HG03060 (cell line): ENCODE measurements at regions not wholly inside any gene's neighbourhood (a gene's known extent, or its start where the extent isn't known, plus 50 kb on each side); places are given as distances from the start of the nearest gene placed in this dataset.

ENCODE experiments used
- ATAC-seq: cut with Tn5 transposase; IDR thresholded peaks from one replicate; pipeline ENCODE4 v1.9.1; 2021; ENCODE audit warnings: low read depth, moderate number of reproducible peaks; ENCODE audit not compliant: unreplicated experiment

DNA sequence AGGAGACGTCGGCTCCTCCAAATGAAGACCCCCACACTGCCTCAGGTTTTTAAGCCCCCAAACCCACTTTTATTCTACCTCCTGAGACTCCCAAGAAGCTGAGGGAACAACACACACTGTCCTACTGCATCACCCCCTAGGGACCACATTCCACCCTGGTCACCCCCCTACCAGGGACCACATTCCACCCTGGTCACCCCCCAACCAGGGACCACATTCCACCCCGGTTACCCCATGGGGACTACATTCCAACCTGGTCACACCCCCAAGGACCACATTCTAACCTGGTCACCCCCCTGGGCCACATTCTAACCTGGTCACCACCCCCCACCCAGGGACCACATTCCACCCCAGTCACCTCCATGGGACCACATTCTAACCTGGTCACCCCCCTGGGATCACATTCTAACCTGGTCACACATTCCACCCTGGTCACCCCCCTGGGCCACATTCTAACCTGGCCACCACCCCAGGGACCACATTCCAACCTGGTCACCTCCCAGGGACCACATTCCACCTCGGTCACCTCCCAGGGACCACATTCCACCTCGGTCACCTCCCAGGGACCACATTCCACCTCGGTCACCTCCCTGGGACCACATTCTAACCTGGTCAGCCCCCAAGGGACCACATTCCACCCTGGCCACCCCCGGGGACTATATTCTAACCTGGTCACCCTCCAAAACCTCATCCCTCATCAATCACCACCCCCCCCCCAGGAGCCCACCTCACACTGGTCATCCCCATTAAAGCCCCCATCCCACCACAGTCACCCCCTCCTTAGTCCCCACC lies 587.6 kb downstream of the NPHP4 start:
- ATAC-seq: no peak

DNA sequence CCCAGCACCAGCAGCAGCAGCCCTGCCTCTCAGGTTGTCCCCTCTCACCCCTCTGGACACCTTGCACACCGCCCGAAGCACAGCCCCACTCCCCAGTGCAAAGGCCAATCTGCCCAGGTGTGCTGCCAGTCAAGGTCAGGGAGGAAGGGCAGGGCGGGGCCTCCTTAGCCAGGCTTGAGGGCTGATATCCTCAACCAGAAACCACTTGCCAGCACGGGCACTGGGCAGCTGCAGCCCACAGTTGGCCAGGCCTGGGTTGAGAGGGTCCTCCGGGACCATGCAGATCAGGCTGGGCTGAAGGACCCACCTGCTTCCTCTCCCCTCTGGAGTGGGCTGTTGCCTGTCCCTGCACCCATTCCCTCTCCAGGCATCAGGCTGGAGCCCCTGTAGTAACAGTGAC lies 588.3 kb downstream of the NPHP4 start:
- no peak for ATAC-seq

DNA sequence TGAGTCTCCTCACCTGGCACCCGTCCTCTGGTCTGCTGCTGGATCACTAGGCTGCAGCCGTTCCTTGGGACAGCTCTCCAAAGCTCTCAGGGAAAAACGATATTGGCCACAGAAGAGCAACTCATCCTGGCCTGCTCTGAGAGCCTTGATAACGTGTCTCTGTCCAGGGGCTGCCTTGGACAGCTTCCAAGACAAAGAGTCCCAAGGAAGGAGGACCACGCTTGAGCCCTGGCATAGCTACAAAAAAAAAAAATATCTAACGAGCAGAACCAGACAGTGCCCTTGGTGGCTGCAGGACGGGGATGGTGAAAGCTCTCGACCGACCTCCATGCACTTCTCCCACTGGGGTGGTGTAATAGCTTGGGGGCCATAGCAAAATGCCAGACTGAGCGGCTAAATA lies 589.6 kb downstream of the NPHP4 start:
- ATAC-seq: no peak

DNA sequence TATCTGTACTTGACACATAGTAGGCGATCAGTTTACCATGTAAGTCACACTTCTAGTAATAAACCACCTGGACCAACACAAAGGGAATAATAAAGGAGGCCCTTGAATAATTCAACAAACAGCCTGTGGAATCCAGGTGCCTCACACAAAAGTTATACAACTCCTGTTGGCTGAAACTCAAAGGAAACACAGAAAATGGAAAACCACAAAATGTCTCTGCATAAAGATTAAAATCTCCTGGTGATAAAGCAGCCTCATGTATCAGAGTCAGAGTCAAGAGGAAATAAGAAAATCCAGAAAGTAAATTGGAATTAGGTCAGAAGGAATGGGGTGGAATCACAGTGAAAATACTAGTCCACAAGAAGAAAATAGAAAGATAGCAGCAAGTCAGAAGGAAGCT lies 592.5 kb downstream of the NPHP4 start:
- no peak for ATAC-seq

DNA sequence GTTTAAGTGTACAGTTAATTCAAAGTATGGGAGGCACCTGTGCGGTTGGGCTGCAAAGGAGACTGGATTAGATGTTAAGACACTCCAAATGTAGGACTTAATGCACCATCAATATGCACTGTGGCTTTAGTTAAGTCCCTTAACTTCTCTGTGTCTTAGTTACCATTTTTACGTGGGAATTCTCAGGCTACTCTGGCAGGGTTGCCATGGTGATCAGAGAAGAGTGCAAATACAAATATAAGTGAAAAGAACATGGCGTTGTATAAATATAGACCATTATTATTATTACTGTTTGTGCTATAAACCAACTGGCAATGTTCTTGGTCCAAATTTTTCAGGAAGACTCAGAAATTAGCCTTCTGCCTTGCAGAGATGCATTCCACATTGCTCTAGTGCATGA lies 595.6 kb downstream of the NPHP4 start:
- ATAC-seq: no peak

DNA sequence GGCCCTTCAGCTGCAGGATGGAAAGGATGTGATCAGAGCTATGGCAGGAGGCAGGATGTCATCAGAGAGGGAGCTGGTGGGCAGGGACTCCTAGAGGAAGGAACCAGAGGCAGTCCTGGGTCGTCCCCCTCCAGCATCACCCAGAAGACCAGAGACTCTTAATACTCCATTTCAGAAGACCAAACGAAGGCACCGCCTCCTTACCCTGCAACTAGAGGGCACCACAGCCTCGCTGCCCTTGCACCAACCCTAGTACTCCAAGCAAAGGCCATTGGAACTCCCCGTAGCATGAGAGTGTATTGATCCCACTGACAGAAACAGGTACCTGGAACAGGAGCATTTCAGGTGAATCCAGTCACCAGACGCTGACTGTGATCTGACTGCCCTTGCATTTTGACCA lies 598.1 kb downstream of the NPHP4 start:
- ATAC-seq: no peak

DNA sequence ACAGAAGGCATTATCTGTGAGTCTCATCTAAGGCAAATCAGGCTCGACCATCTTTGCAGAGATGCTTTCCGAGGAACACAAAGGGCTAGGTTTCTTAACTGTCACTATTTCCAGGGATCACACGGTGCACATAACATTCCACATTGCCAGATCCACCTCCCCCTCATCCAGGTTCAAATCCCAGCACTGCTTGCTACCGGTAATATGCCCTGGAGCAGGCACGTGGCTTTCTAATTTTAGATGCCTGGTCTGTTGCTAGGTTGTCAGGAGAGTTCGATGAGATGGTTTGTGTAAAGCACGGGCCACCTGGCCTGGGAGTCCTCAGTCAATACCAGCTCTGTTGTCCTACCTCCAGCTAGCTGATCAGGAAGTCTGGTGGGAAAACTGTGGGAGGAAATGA lies 598.6 kb downstream of the NPHP4 start:
- no peak for ATAC-seq

DNA sequence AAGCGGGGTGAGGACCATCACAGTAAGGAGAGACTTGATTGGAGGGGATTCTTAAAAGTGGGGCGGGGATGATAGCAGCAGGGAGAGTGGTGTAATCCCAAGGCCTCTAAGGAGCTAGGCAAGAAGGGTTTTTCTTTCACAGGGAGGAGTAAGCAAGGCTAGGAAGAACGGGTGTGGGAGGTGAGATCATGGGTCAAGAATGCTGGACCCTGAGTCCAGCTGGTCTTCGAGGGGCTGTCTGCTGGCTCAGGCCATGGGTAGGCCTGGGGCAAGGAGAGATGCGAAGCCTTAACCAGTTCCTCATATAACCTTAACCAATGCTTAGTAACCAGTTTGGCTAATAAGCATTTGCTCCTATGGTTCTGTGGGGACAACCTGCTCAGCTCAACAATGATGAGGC lies 599.1 kb downstream of the NPHP4 start:
- no peak for ATAC-seq

DNA sequence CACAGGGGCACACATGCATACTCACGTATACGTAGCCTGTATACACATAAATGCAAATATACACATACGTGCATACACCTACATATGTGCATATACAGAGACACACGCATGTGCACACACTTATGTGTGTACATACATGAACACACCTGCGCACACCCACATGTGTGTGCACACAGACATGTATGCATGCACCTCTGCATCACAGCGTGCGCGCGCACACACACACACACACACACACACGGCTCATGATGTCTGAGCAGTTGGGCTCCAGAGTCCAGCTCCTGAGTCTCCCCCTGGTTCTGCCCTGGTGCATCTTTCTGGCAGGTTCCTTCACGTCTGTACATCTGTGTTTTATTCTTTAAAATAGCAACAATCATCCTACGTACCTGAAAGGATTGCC lies 600.5 kb downstream of the NPHP4 start:
- ATAC-seq: no peak

DNA sequence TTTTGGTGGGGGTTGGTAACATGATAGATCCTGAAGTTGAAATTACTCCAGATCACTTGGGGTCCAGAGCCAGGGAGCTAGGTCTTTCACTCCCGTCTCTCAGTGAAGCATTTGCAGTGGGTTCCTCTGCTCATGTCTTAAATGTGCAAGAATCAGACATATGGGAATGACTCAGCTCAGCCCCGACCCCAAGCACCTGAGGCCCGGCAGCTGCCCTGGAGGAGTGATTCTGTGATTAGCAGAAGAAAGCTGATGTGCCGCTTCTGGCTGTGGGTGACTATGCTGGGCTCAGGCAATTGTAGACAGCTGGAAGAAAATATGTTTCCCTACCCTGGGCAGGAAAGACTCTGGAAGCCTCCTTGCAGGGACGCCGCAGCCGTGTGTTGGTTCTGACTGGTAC lies 601.7 kb downstream of the NPHP4 start:
- ATAC-seq: no peak

DNA sequence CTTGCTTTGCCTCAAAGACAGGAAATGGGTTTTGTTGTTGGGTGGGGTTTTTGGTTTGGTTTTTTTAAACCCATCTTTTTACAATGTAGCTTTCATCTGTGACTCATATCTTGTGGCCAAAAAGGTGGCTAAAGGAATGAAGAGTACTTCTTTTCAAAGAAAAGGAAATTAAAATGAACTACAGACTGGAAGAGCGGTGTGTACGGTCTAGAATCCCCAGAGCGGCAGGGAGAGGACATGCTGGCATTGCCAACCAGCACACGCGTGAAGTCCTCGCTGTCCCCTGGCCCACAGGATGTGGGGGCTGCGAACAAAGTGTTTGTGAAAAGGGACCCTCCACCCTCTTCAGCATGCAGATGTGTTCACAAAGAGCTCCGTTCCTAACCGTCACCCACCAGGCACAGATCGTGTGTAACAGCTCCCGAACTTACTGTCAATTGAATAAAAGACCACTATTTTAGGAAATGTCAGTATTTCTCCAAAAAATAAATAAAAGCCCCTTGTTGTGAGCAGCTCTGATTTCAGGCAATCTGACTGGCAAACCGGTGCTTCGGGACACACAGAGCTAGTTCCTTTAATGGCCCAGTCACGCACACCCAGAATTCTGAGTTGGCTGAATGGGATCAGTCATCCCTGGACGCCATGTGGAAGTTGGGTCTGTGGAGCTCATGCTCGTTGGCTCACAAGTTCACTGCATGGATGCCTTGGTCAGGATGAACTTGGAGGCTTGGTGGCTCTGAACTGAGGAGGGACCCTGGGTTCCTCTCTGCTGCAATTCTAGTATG lies 602.9 kb downstream of the NPHP4 start:
- no peak for ATAC-seq

DNA sequence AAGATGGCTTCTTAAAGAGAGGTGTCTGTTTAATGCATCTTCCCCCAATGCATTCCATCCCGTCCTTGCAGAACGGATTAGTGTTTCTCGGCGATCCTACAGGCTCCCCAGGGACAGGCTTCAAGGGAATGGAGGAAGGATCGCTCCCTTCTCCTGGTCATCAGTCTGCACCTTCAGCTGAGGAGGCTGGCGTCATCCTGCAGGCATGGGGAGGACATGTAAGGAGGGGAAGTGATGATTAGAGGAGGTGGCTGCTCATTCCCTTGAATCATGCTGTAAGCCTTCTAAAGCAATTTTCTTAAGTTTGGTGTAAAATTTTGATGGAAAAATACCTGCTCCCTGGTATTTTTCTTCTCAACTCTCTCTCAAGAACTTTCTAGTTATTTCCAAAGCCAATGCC lies 603.6 kb downstream of the NPHP4 start:
- no peak for ATAC-seq

DNA sequence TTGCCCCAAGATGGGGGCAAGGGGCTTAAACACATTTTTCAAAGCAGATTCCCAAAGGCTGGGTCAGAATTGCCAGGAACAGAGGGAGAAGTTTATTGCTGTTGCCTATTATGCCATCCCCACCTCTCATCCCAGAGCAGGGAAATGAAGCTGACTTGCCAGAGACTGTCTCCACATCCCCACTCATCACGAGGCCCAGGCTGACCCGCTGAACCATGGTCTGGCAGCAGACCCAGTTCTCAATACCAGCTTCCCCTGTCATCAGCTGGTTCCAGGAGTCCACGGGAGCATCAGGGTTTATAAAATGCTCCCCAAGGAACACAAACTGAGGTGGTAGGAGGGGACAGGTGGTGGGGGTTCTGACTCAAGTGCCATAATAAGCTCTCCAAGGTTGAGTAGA lies 605.9 kb downstream of the NPHP4 start:
- no peak for ATAC-seq

DNA sequence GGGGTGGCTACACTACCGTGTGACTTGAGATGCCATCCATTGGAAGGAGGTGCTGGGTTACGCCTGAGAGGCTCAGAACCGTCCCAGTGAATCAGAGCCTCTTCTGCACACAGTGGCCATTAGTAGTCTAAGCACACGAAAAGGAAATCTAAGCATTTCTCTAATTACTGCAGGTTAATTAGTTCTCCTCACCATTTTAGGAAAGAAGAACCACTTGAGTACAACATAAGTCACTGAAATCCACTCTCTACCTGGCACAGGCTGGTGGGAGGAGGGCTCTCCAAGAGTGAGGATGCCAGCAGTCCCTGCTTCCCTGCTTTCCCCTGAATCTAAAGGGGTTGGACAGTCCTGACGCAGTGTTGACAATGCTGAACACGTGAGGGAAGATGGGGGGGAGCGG lies 606.3 kb downstream of the NPHP4 start:
- no peak for ATAC-seq

DNA sequence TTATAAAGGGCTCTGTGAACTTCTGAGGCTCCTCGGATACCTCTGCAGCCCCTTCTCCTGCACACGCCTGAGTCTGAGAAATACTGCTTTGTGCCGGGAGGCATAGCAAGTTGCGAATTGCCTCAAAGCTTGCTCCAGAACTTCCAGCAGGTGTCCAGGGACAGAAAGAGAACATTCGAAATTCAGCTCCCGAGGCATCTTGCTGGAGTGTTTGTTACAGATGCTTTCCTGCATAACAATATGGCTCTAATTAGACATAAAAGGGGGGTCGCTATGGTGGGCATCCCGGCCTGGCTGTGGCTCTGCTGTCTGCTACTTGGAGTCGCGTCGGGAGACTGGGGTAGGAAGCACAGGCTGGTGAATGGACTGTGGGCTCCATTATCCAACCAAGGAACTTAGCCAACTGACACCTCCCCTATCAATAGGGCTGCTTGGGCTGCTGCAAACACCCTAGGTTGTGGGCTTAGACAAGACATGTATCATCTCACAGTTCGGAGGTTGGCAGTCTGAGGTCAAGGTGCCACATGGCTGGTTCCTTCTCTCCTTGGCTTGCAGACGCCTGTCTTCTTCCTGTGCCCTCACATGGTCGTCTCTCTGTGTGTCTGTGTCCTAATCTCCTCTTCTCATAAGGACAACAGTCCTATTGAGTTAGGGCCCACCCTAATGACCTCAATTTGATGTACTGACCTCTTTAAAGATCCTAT lies 607.0 kb downstream of the NPHP4 start:
- ATAC-seq: no peak

DNA sequence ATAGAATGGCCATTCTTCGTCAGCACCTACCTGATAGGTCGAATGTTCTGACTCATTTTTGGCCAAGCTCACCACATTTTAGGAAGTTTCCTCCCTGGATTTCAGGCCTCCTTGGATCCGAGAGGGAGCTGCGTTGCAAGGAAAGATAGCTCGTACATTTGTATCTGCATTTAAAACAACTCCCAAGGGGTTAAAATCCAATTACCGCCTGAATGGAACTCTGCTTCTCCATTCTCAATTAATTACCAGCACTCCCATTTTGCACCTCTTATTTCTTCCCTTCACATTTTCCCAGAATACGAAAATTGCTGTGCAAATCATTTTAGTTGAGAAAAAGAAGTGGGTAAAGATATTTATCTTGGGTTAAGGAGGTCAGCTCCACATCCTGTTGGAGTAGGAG lies 610.7 kb downstream of the NPHP4 start:
- ATAC-seq: no peak

DNA sequence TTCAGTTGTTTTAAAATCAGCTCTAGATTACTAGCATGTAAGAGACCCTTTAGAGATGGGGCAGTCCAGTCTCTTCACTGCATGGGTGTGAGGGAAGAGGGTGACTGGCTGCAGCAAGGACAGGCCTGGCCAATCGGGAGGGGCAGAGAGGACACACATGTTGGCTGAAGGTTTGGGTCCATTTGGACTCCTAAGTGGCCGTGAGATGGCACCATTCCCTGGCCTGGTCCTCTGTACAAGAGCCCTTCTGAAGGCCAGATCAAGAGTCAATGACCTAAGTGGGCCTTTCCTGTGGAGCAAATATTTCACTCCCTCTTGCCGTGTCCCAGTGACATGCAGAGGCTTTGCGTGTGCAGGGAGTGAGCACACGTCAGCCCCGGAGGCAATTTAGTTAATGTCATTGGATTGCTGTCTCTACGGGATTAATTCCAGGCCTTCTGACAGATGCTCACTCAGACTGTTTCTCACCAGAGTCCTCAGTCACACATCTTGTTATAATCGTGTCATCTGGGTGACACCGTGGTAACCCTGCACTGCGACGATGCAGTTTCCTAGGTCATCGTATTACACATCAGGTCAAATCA lies 613.0 kb downstream of the NPHP4 start:
- no peak for ATAC-seq

DNA sequence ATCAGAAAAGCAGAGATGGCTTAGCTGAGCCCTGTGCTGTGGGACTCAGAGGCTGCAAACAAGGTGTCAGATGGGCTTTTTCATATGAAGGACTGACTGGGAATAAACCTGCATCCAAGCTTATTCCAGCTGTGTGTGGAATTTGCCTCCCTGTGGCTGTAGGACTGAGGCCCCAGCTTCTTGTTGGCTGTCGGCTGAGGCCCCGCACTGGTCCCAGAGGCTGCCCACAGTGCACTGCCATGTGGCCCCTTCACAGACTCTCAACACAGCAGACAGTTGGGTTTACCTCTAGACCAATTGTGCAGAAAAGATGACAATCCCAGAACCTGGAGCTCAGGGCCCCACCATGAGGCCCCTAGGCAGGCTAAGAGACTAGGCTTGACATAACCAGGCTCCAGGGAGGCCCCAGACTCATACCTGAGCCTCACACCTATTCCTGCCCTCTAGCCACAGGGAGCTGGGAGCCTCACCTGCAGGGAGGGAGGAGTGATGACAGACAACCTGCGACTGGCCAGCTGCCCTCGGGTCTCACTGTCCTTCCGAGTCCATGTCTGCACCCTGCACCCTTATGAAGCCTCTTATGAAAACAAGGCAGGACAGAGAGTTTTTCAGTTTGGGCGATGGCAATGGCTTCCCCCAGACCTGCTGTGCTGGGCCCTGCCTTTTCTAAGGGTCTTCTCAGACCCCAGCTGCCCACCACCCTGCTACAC lies 615.5 kb downstream of the NPHP4 start:
- ATAC-seq: no peak

DNA sequence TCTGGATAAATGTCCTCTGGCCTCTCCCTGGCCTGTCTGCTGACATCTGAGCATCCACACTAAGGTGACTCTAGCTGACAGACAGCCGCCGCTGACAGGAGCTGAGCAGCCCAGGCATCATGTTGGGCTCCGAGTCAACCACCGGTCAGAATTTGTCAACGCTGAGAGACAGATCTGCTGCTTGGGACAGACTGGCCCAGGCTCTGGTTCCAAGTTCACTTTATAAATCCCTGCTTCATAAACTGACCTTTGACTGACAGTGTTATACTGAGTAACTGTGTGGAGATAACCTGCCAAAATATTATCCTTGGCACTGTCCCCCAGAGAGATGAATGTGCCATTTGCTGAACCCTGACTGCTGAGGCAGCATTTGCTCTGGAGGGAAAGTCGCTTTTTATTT lies 616.7 kb downstream of the NPHP4 start:
- no peak for ATAC-seq

DNA sequence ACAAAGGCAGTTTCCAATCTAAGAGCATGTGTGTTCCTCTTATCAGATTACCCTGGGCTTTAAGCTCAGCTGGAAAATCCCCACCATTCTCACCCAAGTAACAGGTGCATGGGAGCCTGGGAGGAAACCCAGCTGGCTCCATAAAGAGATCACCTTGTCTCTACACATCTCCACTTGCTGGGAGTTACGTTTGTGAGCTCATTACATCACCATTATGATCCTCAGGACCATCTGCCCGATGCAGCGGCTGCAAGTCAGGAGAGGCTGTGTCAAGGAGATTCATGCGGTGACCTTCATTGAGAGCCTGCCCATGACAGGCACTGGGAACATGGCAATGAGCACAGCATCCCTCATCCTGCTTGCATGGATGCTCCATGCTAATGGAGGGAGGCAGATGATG lies 618.0 kb downstream of the NPHP4 start:
- no peak for ATAC-seq

DNA sequence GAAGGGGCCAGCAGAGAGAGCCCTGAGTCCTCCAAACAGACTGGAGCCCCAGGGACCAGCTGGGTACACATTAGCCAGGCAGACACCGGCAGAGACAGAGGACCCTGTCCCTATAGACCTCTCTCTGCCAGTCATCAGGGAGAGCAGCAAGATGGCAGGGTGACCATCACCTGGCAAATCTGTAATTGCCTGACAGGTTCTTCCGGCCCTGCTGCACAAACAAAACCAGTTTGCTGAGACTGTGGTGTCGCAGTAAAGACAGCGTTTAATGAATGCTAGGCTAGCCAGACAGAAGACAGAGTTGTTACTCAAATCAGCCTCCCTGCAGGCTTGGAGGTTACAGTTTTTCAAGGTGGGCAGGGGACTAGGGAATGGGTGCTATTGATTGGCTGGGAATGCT lies 618.9 kb downstream of the NPHP4 start:
- ATAC-seq: no peak
